ENCODE measurements at regions not wholly inside any gene's neighbourhood (a gene's known extent, or its start where the extent isn't known, plus 50 kb on each side); places are given as distances from the start of the nearest gene placed in this dataset.

DNA sequence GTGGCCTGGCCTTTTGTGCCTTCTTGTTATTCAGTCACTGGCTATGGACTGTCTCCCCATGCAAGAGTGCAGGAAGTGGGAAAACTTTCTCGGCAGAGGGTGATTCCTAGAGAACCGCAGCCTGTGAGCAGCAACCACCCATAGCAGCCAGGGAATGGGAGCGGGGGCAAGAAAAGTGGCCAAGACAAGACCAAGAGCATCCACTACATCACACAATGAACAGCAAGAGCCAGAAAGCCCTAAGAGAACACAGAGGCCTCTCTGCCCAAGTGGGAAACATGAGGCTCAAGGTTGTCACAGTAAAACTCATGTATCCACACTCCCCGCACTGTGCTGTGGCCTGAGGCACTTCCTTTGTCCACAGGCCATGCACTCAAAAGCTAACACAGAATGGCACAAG lies 129.1 kb upstream of the FSTL4 start:
- DNase-seq (ENCODE audit: low read depth in 3 of 3), result no peak

DNA sequence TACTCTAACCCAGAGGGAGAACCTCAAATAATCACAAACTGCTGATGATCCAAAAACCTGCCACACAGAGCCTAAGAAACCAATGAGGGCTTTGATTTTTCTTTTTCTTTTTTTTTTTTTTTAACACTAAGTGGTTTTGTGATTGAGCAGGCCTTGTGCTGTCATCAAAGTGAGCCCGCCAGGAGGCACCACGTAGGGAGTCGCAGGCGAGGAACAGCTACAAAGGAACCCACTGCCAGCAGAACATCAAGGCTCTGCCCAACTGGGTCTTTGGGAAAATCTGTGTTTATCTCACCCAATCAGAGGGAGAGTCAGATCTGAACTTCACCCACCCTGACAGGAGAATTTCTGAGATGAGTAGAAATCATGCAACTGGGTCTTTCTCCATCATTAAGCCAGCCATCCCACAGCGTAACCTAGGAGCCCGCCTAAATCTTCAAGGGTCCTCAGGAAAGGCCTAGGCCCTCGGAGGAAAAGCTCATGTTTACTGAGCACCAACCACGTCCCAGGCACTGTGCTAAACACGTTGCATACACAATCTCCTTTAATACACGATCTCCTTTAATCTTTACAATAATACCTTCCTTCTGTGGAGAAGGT lies 126.9 kb upstream of the FSTL4 start:
- DNase-seq (ENCODE audit: low read depth in 3 of 3), result no peak

DNA sequence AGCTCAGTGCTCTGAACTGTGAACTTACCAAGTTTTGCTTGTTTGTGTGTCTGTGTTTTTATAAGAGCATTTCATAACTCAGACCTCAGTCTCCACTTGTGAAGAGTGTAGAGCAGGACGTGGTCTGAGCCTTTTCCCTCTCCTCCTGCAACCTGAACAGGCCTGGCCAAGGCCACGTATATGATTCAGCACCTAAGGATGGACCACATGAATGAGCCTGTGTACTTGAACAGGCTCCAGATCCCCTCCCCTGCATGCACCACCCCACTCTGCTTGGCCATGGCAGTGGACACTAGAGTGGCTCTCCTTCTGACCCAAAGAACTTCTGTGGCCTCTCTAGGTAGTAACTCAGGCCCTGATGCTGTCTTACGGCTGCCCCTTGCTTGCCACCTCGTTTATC lies 125.9 kb upstream of the FSTL4 start:
- DNase-seq (ENCODE audit: low read depth in 3 of 3), result no peak

DNA sequence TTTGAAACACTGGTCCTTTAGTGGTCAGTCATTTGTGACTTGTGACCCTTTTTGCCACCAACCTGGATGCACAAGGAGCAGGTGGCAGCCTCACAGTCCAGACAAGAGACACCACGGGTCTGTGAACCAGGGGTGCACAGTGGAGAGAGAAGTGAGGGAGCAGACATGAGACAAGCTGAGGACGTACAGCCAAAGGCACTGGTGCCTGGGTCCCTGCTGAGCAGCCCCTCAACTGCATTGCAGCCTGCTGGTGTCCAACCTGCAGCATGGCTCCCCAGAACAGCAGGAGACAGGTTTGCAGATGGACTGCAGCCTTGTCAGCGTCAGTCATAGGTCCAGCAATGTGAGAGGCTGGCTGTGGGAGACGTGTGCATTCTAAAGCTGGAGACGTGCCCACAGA lies 124.2 kb upstream of the FSTL4 start:
- no peak for DNase-seq (ENCODE audit: low read depth in 3 of 3)

DNA sequence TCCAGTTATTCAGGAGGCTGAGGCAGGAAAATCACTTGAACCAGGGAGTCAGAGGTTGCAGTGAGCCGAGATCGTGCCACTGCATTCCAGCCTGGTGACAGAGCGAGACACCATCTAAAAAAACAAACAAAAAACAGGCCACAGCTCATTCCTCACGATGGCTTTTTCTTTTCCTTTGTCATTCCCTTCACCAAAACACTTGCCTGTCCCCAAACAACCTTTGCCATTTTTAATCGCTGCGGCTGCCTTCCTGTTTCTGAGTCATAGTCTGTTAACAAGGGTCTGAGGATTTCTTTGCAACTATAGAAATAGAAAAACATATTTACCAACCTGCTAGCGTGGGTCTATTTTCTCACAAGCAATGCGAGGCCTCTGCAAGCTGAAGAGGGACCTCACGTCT lies 123.0 kb upstream of the FSTL4 start:
- no peak for DNase-seq (ENCODE audit: low read depth in 3 of 3)

DNA sequence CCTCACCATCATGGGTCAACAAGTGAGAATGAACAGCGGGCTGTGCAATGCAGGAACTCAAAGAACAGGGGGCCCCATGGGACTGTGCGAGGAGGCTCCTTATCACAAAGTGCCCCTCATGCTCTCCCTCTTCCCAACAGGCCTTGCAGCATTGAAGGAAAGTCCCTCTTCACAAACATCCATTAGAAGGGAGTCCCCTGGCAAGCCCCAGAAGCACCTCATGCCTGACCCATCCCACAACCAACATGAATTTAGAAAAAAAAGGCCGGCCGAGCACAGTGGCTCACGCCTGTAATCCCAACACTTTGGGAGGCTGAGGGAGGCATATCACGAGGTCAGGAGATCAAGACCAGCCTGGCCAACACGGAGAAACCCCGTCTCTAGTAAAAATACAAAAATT lies 122.6 kb upstream of the FSTL4 start:
- DNase-seq (ENCODE audit: low read depth in 3 of 3), result no peak

DNA sequence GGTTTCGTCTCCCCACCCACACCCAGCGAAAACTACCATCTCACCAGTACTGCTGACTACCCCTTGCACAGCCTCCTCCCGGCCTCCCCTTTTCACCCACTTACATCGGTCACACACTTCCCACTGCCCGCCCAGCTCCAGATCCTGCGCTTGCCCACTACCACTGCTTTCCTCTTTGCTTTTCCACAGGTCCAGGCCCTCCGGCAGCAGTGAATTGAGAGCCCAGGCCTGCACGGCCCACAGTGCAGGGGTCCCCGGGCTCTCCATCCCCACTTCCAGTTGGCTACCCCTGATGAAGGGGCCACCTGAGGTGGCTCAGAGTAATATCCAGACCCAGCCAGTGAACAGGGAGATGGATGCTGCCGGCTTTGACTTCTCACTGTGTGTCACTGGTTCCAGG lies 120.2 kb upstream of the FSTL4 start:
- no peak for DNase-seq (ENCODE audit: low read depth in 3 of 3)

DNA sequence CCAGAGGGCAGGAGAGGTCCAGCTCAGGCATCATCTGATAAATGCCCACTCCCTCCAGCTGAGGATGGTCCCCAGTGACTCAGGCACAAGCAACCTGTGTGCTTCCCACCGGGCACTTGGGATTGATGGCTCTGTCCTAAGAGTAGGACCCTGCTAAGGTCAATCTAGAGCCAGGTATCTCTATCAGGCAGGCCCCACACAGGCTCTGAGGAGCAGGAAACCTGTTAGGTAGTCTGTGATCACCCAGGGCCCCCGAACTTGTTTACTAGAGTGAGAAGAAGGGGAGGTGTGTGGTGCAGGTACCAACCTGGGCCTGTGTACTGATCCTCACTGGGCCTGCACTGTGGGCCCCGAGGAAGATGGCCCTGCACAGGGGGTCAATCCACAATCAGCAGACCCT lies 119.6 kb upstream of the FSTL4 start:
- no peak for DNase-seq (ENCODE audit: low read depth in 3 of 3)

DNA sequence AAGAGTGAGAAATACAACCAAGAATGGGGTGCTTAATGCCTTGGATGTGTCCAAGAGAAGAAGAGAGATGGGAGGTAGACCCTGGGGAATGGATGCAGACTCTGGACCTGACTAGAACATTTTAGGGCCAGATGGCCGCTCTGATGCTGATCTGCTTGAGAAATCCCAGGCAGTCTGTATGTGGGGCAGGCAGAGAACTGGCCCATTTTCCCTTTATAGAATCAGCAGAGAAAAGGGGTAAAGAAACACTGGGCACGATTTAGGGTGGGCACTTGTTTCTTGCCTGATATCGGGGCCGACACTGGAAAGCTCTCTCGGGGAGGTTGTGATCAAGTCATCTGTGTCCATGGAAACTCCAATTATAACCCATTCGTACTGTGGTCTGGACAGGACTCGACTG lies 118.5 kb upstream of the FSTL4 start:
- no peak for DNase-seq (ENCODE audit: low read depth in 3 of 3)

DNA sequence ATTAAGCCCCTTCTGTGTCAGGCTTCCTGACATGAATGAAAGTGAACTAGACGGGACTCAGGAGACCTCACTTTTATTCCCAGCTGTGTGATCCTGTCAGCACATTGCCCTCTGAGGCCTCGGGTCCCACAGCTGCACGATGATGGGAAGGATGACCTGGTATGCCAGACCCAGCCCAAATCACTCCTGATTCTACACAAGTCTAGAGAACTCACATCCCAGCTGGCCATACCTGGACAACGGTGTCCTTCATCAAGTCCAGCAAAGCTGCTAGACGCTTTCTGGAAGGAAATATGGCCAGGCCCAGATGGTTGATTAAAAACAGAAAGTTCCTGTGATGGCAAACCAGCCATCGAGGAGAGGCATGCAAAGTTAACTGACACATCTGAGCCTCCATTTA lies 118.0 kb upstream of the FSTL4 start:
- DNase-seq (ENCODE audit: low read depth in 3 of 3), result no peak

DNA sequence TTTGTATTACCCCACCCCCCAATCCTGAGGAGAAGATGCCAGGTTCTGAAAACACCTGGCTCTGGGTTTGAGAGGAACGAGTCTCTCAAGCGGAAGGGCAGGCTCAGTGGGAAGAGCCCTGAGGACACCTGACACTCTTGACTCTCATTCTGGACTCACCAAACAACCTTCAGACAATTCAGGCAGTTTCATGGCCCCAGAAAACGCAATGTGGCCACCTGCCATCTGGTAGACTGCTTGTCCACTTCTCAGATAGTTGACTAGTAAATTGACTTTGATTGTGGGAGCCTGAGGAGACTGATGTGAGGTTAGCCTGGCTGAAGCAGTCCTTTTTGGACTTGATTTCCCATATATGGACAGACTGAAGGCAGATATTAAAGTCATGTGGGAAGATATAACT lies 117.5 kb upstream of the FSTL4 start:
- DNase-seq (ENCODE audit: low read depth in 3 of 3), result no peak

DNA sequence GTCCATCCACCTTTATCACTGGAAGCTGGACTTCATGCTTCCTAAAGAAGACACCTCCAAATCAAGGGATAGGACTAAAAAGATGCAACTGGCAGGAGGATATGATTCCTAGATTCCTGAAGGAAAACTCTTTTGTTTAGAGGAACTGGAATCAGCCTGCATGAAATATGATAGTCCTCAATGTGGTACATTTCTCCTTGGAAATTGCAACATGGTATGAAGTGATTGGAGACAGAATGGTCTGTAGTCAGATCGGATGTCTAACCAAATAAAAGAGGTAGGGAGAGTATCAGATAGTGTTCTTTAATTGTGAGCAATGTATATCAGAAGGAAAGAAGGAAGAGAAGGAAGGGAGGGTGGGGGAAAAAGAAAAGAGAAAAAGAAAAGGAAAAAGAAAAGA lies 116.1 kb upstream of the FSTL4 start:
- no peak for DNase-seq (ENCODE audit: low read depth in 3 of 3)

DNA sequence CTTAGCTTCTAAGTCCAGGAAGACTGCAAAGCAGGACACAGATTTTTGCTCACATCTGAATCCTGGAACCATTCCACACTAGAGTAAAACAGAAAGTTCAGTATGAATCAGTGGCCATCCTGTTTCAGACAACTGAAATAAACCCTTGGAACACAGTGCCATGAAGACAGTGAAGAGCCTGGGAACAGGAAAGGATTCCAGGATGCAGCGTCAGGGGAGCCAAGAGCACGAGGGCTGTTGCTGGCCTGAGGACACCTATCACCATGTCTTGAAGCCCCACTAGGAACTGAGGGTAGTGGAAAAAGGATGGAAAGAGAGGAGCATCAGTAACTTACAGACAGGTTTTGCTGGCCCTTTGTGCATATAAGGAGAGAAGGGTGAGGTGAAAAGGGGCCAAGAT lies 115.3 kb upstream of the FSTL4 start:
- no peak for DNase-seq (ENCODE audit: low read depth in 3 of 3)

DNA sequence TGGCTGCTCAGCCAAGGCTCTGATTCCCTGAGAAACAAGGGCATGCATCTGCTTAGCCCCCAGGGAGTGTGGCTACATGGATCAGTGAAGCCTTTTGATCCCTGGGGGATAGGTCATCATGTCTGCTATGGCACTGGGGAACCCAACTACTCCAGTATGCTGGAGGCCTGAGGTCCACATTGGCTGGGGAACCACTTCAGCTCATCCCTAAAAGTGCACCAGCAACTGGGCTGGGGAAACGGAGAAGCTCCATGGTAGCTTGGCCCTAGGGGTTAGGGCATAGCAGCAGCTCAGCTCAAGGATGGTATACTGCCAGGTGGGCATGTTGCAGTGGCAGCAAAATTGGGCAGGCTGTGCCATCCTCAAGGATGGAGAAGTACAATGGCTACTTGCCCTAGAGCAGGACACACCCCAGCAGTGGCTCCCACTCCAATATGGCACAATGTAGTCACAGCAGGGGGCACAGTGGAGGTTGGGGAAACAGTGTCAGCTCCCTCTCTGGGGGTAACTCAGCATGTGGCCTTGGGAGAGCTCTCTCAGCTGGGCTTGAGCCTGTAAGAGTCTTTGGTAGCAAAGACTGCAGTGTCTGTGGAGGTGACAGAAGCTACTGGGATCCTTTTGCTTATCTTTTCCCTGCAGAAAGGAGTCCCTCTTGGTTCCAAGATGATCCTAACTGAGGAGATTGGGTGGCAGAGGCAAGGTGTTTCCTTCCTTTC lies 111.5 kb upstream of the FSTL4 start:
- no peak for DNase-seq (ENCODE audit: low read depth in 3 of 3)

DNA sequence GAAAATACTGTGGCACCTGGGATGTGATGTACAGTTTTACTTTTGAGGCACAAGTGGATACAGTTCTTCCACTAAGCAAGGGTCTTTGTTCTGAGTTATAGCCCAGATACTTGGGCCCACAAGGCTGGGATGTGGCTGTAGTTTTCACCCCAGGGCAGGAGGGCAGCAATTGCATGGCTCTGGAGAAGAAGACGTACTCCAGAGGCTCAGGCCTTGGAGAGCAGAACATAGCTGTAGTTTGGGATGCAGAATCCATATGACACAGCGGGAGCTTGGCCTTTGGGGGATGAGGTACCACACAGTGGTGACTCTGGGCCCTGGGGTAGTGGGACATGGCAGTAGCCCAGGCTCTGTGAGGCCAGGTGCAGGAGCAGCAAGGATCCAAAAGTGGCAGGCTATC lies 110.8 kb upstream of the FSTL4 start:
- DNase-seq (ENCODE audit: low read depth in 3 of 3), result no peak

DNA sequence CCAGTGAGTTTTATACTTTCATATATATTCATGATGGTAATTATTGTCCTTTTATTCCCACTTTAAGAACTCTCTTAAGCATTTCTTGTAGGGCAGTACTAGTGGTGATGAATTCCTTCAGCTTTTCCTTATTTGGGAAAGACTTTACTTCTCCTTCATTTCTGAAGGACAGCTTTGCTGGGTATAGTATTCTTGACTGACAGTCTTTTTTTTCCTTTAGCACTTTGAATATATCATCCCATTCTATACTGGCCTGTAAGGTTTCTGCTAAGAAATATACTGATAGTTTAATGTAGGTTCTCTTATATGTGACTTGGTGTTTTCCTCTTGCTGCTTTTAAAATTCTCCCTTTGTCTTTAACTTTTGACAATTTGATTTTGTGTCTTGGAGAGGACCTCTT lies 109.0 kb upstream of the FSTL4 start:
- DNase-seq (ENCODE audit: low read depth in 3 of 3), result no peak

DNA sequence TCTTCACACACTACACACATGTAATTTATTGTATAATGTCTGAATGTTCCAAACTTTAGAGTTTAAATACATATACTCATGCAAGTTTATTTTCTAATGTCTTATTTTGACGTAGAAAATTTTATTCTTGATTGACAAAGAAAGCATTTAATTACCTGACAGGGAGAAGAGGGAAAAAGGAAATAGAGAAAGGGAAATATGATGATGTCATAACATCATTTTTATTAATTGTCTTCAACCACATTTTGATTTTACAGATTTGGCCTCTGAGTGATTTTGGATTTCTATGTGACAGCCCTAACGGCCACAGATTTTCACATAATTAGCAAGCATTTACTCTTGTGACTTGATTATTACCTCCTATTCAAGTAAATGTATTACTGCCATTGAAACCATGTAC lies 106.1 kb upstream of the FSTL4 start:
- no peak for DNase-seq (ENCODE audit: low read depth in 3 of 3)

DNA sequence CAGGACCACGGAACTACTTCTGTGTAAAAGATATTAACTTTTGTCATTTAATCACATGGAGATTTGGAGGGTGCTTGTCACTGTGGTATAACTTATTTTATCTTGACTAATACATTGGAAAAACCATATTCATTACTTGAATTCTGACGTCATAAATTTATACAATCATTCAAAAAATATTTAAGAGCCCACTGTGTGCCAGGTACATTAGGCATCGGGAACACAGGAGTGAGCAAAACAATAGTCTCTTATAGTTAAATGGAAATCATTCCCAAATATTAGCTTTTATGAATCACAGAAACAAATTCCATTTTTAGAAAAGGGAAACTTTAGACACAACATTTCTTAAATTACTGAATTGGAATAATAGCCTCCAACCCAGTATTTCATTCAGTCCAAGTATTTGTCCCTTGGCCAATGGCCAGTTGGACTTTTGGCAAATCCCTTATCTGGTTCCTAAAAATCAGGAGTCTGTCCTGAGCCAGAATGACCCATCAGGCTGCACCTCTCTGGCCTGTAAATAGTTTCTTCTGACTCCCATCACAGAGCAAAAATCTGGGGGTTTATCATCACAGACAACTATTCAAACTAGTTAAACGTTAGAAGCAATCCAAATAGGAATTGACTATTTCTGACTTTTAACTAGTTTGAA lies 104.3 kb upstream of the FSTL4 start:
- DNase-seq (ENCODE audit: low read depth in 3 of 3), result no peak

DNA sequence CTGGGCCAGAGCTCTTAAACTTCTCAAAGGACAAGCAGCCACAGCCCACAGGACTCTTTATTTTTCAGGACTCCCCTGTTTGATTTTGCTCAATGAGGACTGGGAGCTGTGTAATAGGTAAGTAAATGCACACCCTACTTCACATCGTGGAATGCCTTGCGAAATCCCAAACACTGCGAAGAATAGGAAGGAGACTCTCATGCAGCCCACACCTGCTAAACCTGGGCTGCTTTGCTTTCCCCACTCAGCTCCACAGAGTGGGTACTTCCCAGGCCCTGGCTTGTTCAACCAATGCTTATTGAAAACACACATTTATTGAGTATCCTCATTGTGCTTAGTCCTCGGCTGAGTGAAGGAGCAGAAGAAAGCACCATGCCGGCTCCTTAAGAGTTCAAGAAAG lies 103.3 kb upstream of the FSTL4 start:
- no peak for DNase-seq (ENCODE audit: low read depth in 3 of 3)

DNA sequence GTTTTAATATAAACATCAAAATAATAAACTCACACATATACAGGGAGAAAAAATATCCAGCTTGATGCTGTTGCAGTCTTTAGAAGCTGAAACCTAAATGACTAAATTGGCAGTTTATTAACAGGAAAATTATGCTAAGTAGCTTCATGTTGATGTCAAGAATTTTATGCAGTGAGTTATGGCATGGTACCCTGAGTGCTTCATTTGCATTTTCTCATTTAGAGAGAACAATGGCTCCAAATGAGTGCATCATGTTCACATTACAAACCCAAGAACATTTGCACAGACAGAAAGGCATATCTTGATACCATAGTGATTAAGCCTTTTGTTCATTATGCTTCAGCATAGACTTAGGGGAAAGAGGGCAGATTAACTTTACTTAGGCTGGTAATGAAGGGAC lies 102.9 kb upstream of the FSTL4 start:
- DNase-seq (ENCODE audit: low read depth in 3 of 3), result no peak

DNA sequence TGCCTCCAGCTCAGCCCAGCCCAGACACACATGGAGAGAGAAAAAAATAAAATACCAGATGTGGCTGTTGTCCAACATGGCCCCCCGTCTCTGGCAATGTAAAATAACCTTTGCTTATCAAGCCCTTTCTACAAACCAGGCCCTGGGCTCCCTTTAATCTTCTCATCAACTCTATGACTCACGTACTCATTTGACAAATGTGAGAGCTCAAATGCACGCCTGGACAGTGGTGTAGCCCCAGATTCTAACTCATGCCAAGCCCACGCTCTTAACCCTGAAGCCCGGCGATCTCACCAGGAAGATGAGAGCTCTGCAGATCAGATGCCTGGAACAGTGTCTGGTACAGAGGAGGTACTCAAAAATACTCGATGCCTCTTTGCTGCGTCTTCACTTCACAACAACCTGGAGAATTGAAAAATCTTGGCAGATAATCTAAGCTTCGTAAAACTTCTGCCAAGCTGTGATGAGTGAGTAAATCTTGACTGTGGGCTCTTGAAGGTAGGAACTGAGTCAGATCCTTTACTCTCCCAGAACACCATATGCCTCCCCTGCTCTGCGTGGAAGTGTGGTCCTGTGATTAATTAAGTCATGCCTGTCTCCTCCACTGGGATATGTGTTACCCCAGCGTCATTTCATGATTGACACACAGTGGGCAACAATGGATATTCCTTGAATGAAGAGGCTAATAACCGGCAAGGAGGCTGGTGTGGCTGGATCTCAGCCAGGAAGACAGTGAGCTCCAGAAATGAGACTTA lies 102.0 kb upstream of the FSTL4 start:
- DNase-seq (ENCODE audit: low read depth in 3 of 3), result no peak

DNA sequence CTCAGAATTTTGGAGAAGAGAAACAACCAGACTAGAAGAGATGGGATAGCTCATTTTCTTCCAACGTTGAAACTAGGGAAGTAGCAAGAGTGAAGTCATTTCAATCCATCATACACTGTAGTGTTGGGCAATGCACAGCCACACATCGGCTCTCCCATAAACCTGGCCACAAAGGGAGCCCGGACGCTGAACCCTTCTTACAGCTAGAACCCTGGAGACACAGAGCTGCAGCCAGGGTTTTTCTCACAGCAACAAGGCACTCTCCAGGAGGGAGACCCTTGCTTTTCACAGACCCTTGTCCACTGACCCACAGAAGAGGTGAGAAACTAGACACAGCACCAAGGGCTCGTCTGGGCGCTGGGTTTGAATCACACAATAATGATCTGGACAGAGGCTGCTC lies 101.4 kb upstream of the FSTL4 start:
- DNase-seq (ENCODE audit: low read depth in 3 of 3), result no peak

DNA sequence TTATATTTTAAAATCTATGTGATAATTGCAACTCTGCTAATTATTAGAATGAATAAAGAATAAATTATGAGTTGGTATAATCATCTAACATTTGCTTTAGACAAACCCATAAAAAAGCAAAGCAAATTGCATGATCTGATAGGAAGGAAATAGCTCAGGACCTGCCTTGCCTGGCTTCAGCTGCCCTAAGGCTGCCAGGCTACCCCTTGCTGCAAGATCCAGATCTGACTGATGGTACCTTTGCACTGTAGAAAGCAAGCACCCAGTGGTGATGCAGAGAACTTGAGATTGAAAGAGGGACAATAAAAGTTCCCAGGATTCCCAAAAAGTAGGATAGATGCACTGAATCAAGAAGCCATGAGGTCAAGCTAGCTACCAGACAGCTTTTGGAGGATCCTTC lies 100.9 kb upstream of the FSTL4 start:
- no peak for DNase-seq (ENCODE audit: low read depth in 3 of 3)
